Keratinocyte (primary cell): ENCODE measurements at regions not wholly inside any gene's neighbourhood (a gene's known extent, or its start where the extent isn't known, plus 50 kb on each side); places are given as distances from the start of the nearest gene placed in this dataset.

Experiments used
- CTCF ChIP-seq, 3 experiments: IDR thresholded peaks in 1 of 3; conservative IDR thresholded peaks in 1 of 3; optimal IDR thresholded peaks in 1 of 3; 2 replicates in 2 of 3; 3 replicates in 1 of 3; pipeline versions ENCODE3 to v1.5.1; 2011; ENCODE audit warnings: low read length in 3 of 3, mild to moderate bottlenecking in 3 of 3, moderate library complexity in 2 of 3, control low read depth in 1 of 3, inconsistent platforms in 1 of 3; ENCODE audit not compliant: insufficient read depth in 2 of 3; ENCODE audit errors: extremely low read depth in 1 of 3
- EZH2 ChIP-seq: IDR thresholded peaks from one replicate; pipeline ENCODE4 v1.6.1; 2012; ENCODE audit warnings: inconsistent platforms, mild to moderate bottlenecking, low read length, moderate library complexity

GRCh38 chr6:18837013-18837412 is 449.9 kb downstream of the RNF144B start:
- TF ChIP-seq CTCF (optimal IDR thresholded peaks at IDR 0.05 in 1 of 3, IDR thresholded peaks at IDR 0.05 in 1 of 3, conservative IDR thresholded peaks at IDR 0.05 in 1 of 3; ENCODE audit: extremely low read depth in 1 of 3, insufficient read depth in 2 of 3, low read length in 3 of 3) (no peak), EZH2 (no peak)
